ENCODE measurements at regions not wholly inside any gene's neighbourhood (a gene's known extent, or its start where the extent isn't known, plus 50 kb on each side); places are given as distances from the start of the nearest gene placed in this dataset.

DNA sequence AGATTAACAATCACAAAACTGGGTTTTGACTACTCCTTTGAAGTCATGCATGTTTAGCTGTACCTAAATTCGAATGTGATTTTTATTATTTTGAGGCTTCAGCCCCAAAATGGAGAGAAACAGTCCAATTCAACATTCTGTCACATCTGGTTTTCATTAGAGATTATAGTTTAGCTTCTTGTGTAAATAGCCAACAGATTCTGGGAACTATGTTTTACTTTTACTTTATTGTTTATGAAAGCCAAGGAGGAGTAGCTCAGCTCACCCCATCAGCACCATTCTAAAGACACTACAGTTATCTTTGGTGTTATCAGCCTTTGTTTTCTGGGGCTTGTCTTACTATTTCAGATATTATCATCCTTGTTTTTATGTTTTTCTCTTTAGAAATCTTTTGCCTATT lies 465.0 kb upstream of the CWC22 start:
- no peak overlapping the region for H2AFZ ChIP-seq (ENCODE audit: low read depth, low read length)
- H3K27ac ChIP-seq (ENCODE audit: low read length), result no peak overlapping the region
- H3K9me2 ChIP-seq (ENCODE audit: insufficient read depth, low read length), result no peaks in the 10 kb centered on the region

DNA sequence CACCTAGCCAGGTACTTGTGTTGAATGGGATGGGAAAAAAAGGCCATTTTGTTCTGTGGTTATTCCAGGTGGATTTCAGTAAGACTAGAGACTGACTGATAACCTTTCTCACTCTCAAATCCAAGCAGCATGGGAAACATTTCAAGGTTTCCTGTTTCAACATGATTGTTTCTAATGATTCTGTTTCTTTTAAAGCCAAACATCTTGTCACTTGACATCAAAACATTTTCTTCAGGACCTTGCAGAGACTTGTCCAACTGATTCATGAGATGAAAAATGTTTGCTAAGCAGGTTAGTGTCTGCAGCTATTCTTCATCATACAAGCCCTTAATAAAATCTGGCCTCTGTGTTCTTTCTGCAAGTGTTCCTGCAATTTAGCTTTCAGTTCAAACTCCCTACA lies 456.5 kb upstream of the CWC22 start:
- no peak overlapping the region for H2AFZ ChIP-seq (ENCODE audit: low read depth, low read length)
- TF ChIP-seq POLR2AphosphoS5 (IDR thresholded peaks at IDR 0.05), result peak; percentile 37
- TF ChIP-seq MXI1 (conservative IDR thresholded peaks at IDR 0.05; ENCODE audit: poor library complexity, severe bottlenecking), result no peak

More for the DNA sequence above, 465.0 kb upstream of the CWC22 start:
- H3K4me2 ChIP-seq (ENCODE audit: low read length), result no peak overlapping the region
- no peak for TF ChIP-seq MXI1 (conservative IDR thresholded peaks at IDR 0.05; ENCODE audit: poor library complexity, severe bottlenecking)
- no peak for TF ChIP-seq POLR2AphosphoS5 (IDR thresholded peaks at IDR 0.05)
- TF ChIP-seq, protein P1, sequence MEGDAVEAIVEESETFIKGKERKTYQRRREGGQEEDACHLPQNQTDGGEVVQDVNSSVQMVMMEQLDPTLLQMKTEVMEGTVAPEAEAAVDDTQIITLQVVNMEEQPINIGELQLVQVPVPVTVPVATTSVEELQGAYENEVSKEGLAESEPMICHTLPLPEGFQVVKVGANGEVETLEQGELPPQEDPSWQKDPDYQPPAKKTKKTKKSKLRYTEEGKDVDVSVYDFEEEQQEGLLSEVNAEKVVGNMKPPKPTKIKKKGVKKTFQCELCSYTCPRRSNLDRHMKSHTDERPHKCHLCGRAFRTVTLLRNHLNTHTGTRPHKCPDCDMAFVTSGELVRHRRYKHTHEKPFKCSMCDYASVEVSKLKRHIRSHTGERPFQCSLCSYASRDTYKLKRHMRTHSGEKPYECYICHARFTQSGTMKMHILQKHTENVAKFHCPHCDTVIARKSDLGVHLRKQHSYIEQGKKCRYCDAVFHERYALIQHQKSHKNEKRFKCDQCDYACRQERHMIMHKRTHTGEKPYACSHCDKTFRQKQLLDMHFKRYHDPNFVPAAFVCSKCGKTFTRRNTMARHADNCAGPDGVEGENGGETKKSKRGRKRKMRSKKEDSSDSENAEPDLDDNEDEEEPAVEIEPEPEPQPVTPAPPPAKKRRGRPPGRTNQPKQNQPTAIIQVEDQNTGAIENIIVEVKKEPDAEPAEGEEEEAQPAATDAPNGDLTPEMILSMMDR (IDR thresholded peaks at IDR 0.05; ENCODE audit: poor library complexity, severe bottlenecking), result no peak
- no peak for TF ChIP-seq EP300 (conservative IDR thresholded peaks at IDR 0.05; ENCODE audit: poor library complexity, severe bottlenecking)
- TF ChIP-seq TAF1 (IDR thresholded peaks at IDR 0.05; ENCODE audit: low read depth), result no peak
- no peak for TF ChIP-seq RAD21 (conservative IDR thresholded peaks at IDR 0.05)
- TF ChIP-seq SMC3 (conservative IDR thresholded peaks at IDR 0.05; ENCODE audit: poor library complexity), result no peak
- no peak for TF ChIP-seq EZH2 (IDR thresholded peaks at IDR 0.05; ENCODE audit: borderline replicate concordance, insufficient read depth, low read length, poor library complexity, severe bottlenecking)
- H3K9me3 ChIP-seq (ENCODE audit: low read length), result no peaks in the 10 kb centered on the region
- H3K4me3 ChIP-seq (ENCODE audit: low read length), result no peak overlapping the region
- H4K20me1 ChIP-seq (ENCODE audit: insufficient read depth), result no peaks in the 10 kb centered on the region
- H3F3A ChIP-seq (ENCODE audit: insufficient read depth, low read length, poor library complexity, severe bottlenecking), result no peaks in the 10 kb centered on the region
- no peaks in the 10 kb centered on the region for H3K79me2 ChIP-seq (replicated peaks; ENCODE audit: insufficient read depth, low read length)
- H3K27me3 ChIP-seq (ENCODE audit: insufficient read depth, low read depth, low read length), result no peaks in the 10 kb centered on the region
- H3K9ac ChIP-seq (ENCODE audit: low read length), result no peak overlapping the region
- H3K36me3 ChIP-seq (ENCODE audit: insufficient read depth, low read length), result no peaks in the 10 kb centered on the region

DNA sequence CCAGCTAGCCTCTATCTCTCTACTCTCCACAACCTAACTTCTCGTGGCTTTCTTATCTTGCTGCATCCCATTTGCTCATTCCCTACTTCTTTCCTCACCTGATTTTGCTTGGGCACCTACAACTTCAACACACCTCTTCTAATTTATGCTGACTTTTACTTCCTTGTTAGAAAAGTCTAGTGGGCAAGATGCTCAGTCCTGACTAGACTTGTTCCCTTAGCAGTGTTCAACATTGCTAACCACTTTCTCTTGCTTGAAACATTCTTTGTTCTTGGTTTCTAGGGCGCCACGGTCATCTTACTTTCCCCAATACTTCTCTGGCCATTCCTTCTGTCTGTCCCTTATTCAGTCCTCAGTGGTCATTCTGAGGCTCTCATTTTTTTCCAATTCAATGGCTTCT lies 454.7 kb upstream of the CWC22 start:
- H3K9me2 ChIP-seq (ENCODE audit: insufficient read depth, low read length), result no peaks in the 10 kb centered on the region
- no peak for TF ChIP-seq EP300 (conservative IDR thresholded peaks at IDR 0.05; ENCODE audit: poor library complexity, severe bottlenecking)
- TF ChIP-seq, protein P1 (IDR thresholded peaks at IDR 0.05; ENCODE audit: poor library complexity, severe bottlenecking), result no peak
- TF ChIP-seq MXI1 (conservative IDR thresholded peaks at IDR 0.05; ENCODE audit: poor library complexity, severe bottlenecking), result no peak
- TF ChIP-seq POLR2AphosphoS5 (IDR thresholded peaks at IDR 0.05), result no peak
- no peak for TF ChIP-seq EZH2 (IDR thresholded peaks at IDR 0.05; ENCODE audit: borderline replicate concordance, insufficient read depth, low read length, poor library complexity, severe bottlenecking)
- TF ChIP-seq, protein P2, sequence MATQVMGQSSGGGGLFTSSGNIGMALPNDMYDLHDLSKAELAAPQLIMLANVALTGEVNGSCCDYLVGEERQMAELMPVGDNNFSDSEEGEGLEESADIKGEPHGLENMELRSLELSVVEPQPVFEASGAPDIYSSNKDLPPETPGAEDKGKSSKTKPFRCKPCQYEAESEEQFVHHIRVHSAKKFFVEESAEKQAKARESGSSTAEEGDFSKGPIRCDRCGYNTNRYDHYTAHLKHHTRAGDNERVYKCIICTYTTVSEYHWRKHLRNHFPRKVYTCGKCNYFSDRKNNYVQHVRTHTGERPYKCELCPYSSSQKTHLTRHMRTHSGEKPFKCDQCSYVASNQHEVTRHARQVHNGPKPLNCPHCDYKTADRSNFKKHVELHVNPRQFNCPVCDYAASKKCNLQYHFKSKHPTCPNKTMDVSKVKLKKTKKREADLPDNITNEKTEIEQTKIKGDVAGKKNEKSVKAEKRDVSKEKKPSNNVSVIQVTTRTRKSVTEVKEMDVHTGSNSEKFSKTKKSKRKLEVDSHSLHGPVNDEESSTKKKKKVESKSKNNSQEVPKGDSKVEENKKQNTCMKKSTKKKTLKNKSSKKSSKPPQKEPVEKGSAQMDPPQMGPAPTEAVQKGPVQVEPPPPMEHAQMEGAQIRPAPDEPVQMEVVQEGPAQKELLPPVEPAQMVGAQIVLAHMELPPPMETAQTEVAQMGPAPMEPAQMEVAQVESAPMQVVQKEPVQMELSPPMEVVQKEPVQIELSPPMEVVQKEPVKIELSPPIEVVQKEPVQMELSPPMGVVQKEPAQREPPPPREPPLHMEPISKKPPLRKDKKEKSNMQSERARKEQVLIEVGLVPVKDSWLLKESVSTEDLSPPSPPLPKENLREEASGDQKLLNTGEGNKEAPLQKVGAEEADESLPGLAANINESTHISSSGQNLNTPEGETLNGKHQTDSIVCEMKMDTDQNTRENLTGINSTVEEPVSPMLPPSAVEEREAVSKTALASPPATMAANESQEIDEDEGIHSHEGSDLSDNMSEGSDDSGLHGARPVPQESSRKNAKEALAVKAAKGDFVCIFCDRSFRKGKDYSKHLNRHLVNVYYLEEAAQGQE (IDR thresholded peaks at IDR 0.05; ENCODE audit: borderline replicate concordance), result no peak
- TF ChIP-seq SMC3 (conservative IDR thresholded peaks at IDR 0.05; ENCODE audit: poor library complexity), result no peak
- no peak for TF ChIP-seq RAD21 (conservative IDR thresholded peaks at IDR 0.05)
- TF ChIP-seq TAF1 (IDR thresholded peaks at IDR 0.05; ENCODE audit: low read depth), result no peak
- no peaks in the 10 kb centered on the region for H3K27me3 ChIP-seq (ENCODE audit: insufficient read depth, low read depth, low read length)
- H3K27ac ChIP-seq (ENCODE audit: low read length), result no peak overlapping the region
- H3K9ac ChIP-seq (ENCODE audit: low read length), result no peak overlapping the region
- H2AFZ ChIP-seq (ENCODE audit: low read depth, low read length), result no peak overlapping the region
- H3K36me3 ChIP-seq (ENCODE audit: insufficient read depth, low read length), result no peaks in the 10 kb centered on the region
- H3K79me2 ChIP-seq (replicated peaks; ENCODE audit: insufficient read depth, low read length), result no peaks in the 10 kb centered on the region
- no peaks in the 10 kb centered on the region for H3F3A ChIP-seq (ENCODE audit: insufficient read depth, low read length, poor library complexity, severe bottlenecking)
- no peaks in the 10 kb centered on the region for H3K9me3 ChIP-seq (ENCODE audit: low read length)
- no peak overlapping the region for H3K4me3 ChIP-seq (ENCODE audit: low read length)
- no peak overlapping the region for H3K4me2 ChIP-seq (ENCODE audit: low read length)
- no peaks in the 10 kb centered on the region for H4K20me1 ChIP-seq (ENCODE audit: insufficient read depth)

More for the DNA sequence above, 456.5 kb upstream of the CWC22 start:
- Histone ChIP-seq H3K9me2 (ENCODE audit: insufficient read depth, low read length) (no peaks in the 10 kb centered on the region), H4K20me1 (ENCODE audit: insufficient read depth) (no peaks in the 10 kb centered on the region), H3F3A (ENCODE audit: insufficient read depth, low read length, poor library complexity, severe bottlenecking) (no peaks in the 10 kb centered on the region), H3K36me3 (ENCODE audit: insufficient read depth, low read length) (no peaks in the 10 kb centered on the region), H3K4me3 (ENCODE audit: low read length) (no peak overlapping the region), H3K9me3 (ENCODE audit: low read length) (no peaks in the 10 kb centered on the region), H3K9ac (ENCODE audit: low read length) (no peak overlapping the region), H3K79me2 (replicated peaks; ENCODE audit: insufficient read depth, low read length) (no peaks in the 10 kb centered on the region), H3K4me2 (ENCODE audit: low read length) (no peak overlapping the region), H3K27ac (ENCODE audit: low read length) (no peak overlapping the region), H3K27me3 (ENCODE audit: insufficient read depth, low read depth, low read length) (no peaks in the 10 kb centered on the region)

Measured in neural cell (in vitro differentiated cells).